A549 (cell line): ENCODE measurements at regions not wholly inside any gene's neighbourhood (a gene's known extent, or its start where the extent isn't known, plus 50 kb on each side); places are given as distances from the start of the nearest gene placed in this dataset.

Experiments
- ATAC-seq, 2 experiments: fragments of 200-7000 bp in 1 of 2; fragments of >200 bp in 1 of 2; cut with Nextera tagmentation in 1 of 2; cut with Tn5 transposase in 1 of 2; 3 replicates each; pipeline versions ENCODE4 v1.8.0 to v1.9.1; 2018 to 2020; ENCODE audit warnings: mild to moderate bottlenecking in 1 of 2, moderate library complexity in 1 of 2
- CTCF ChIA-PET: fragments of 300-600 bp; sonication (Branson Sonifier 250); formaldehyde crosslinking; extraction: SDS; loops from one replicate; lab custom pipeline; 2021; ENCODE audit warnings: antibody characterized with exemption, inconsistent platforms; lab: Yijun Ruan, JAX
- POLR2A ChIA-PET: fragments of 350-600 bp; formaldehyde crosslinking; extraction: SDS; loops from one replicate; lab custom pipeline; 2021; ENCODE audit warnings: antibody characterized with exemption, inconsistent platforms; lab: Yijun Ruan, JAX
- DNase-seq, 2 experiments: peaks; one replicate each; pipeline versions ENCODE4 v3.0.0 to v3.0.0-alpha.2; 2011 to 2016; ENCODE audit warnings: low read depth in 1 of 2, low spot score in 1 of 2
- FAIRE-seq: peaks from 2 replicates; lab custom pipeline; 2011; peaks lifted over from hg19 to GRCh38; lab: Jason Lieb, UNC
- H3K27ac ChIP-seq, 2 experiments: fragments of >200 bp; sonication (Bioruptor Twin); formaldehyde crosslinking; 3 replicates each; pipeline ENCODE4 v1.5.1; 2016 to 2017
- H3K4me1 ChIP-seq: fragments of >200 bp; sonication (Bioruptor Twin); formaldehyde crosslinking; 3 replicates; pipeline ENCODE4 v1.6.1; 2016
- H3K4me2 ChIP-seq: fragments of >200 bp; sonication (Bioruptor Twin); formaldehyde crosslinking; 3 replicates; pipeline ENCODE4 v1.6.1; 2016
- H3K4me3 ChIP-seq: fragments of >200 bp; sonication (Bioruptor Twin); formaldehyde crosslinking; 3 replicates; pipeline ENCODE4 v1.5.1; 2016
- H3K9me3 ChIP-seq: fragments of >200 bp; sonication (Bioruptor Twin); formaldehyde crosslinking; 3 replicates; pipeline ENCODE4 v1.6.1; 2016
- BHLHE40 ChIP-seq: IDR thresholded peaks from 2 replicates; pipeline ENCODE4 v1.6.1; 2012; ENCODE audit warnings: low read depth, low read length, inconsistent platforms
- CHD2 ChIP-seq: fragments of 150-350 bp; IDR thresholded peaks from 2 replicates; pipeline ENCODE4 v1.6.1; 2014; ENCODE audit warnings: low read length; ENCODE audit not compliant: partially characterized antibody
- E2F6 ChIP-seq: IDR thresholded peaks from 2 replicates; pipeline ENCODE4 v1.6.1; 2012; ENCODE audit warnings: low read depth, borderline replicate concordance
- HOXB13 ChIP-seq: fragments of 250-450 bp; sonication (Bioruptor Pico); IDR thresholded peaks from 2 replicates; pipeline ENCODE4 v1.5.0; 2020; ENCODE audit warnings: low read depth, mild to moderate bottlenecking, moderate library complexity
- HOXB5 ChIP-seq: fragments of 250-450 bp; sonication (Bioruptor Pico); IDR thresholded peaks from 2 replicates; pipeline ENCODE4 v1.5.0; 2020; ENCODE audit warnings: mild to moderate bottlenecking, moderate library complexity
- NPAS2 ChIP-seq: fragments of 250-450 bp; sonication (Bioruptor Pico); IDR thresholded peaks from 2 replicates; pipeline ENCODE4 v1.8.0; 2022; ENCODE audit warnings: mild to moderate bottlenecking, moderate library complexity, borderline replicate concordance
- NR3C1 ChIP-seq: fragments of >200 bp; sonication (Bioruptor Twin); formaldehyde crosslinking; IDR thresholded peaks from 3 replicates; pipeline ENCODE4 v1.6.1; 2017
- POLR2A ChIP-seq: IDR thresholded peaks from 2 replicates; pipeline ENCODE4 v1.6.1; 2012; ENCODE audit warnings: mild to moderate bottlenecking, low read length
- RCOR1 ChIP-seq: fragments of 150-350 bp; IDR thresholded peaks from 2 replicates; pipeline ENCODE4 v1.6.1; 2014; ENCODE audit warnings: antibody characterized with exemption, low read length, low read depth
- RFX5 ChIP-seq: fragments of 450-650 bp; IDR thresholded peaks from 2 replicates; pipeline ENCODE4 v1.7.1; 2014; ENCODE audit warnings: antibody characterized with exemption, mild to moderate bottlenecking, moderate library complexity
- RNF2 ChIP-seq: fragments of 200-600 bp; sonication (generic); IDR thresholded peaks from 2 replicates; pipeline ENCODE4 v1.6.1; 2016; ENCODE audit warnings: low read depth, mild to moderate bottlenecking, antibody characterized with exemption, moderate library complexity, borderline replicate concordance
- SMC3 ChIP-seq: fragments of >200 bp; sonication (Bioruptor Twin); formaldehyde crosslinking; IDR thresholded peaks from 3 replicates; pipeline ENCODE4 v1.6.1; 2018; ENCODE audit warnings: inconsistent platforms
- SREBF2 ChIP-seq: fragments of 450-650 bp; IDR thresholded peaks from 2 replicates; pipeline ENCODE4 v1.6.1; 2014; ENCODE audit warnings: mild to moderate bottlenecking, moderate library complexity
- TFCP2L1 ChIP-seq: fragments of 250-450 bp; sonication (Bioruptor Pico); IDR thresholded peaks from 2 replicates; pipeline ENCODE4 v1.5.0; 2021; ENCODE audit warnings: mild to moderate bottlenecking
- TP53 ChIP-seq: fragments of 250-450 bp; sonication (Bioruptor Pico); IDR thresholded peaks from 2 replicates; pipeline ENCODE4 v1.5.0; 2021; ENCODE audit warnings: mild to moderate bottlenecking, moderate library complexity
- USF2 ChIP-seq: fragments of 450-650 bp; IDR thresholded peaks from 2 replicates; pipeline ENCODE4 v1.6.1; 2014; ENCODE audit warnings: antibody characterized with exemption
- WGBS: methylation state at CpG from one replicate; pipeline ENCODE4 v1.1.6; 2017; ENCODE audit errors: missing lambda C conversion rate; 5-methylcytosine and 5-hydroxymethylcytosine counted together
- TF ChIP-seq, protein P1 (sequence below): fragments of 200-600 bp; sonication (generic); IDR thresholded peaks from 2 replicates; pipeline ENCODE4 v1.6.1; 2016; ENCODE audit warnings: antibody characterized with exemption, mild to moderate bottlenecking, moderate library complexity
- TF ChIP-seq, protein P2 (sequence below): fragments of 250-450 bp; sonication (Bioruptor Pico); IDR thresholded peaks from 2 replicates; pipeline ENCODE4 v1.5.0; 2020; ENCODE audit warnings: low read depth, mild to moderate bottlenecking, moderate library complexity
- TF ChIP-seq, protein P3 (sequence below): IDR thresholded peaks from 2 replicates; pipeline ENCODE4 v1.6.1; 2012
- TF ChIP-seq, protein P4 (sequence below): fragments of >200 bp; sonication (Bioruptor Twin); formaldehyde crosslinking; IDR thresholded peaks from 2 replicates; pipeline ENCODE4 v1.6.1; 2016

DNA sequence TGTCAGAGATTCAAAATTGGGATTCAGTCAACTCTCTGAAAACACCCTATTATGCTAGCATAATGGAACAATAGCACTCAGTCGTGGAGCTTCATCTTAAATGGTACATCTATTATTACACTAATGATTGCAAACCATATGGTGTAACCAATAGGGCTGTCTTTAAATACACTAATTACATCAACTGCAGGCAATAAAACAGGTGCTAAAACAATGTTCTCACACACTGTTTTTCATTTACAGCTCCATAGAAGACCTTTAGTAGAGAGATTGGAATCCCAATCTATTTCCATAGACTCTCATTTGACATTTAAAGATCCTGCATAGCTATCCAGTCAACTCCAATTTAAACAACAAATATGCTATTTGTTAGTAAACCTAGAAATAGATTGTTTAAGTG lies 1917.4 kb downstream of the OLFM4 start:
- no peak overlapping the region for H3K4me3 ChIP-seq
- H3K9me3 ChIP-seq = no peaks in the 10 kb centered on the region
- FAIRE-seq (no peak), ATAC-seq (no peak)
- POLR2A ChIA-PET = no interaction called here
- H3K27ac ChIP-seq = no peak overlapping the region
- 6% methylated on average over 1 of the region's 1 CpG for WGBS
- no peak overlapping the region for H3K4me2 ChIP-seq
- TF ChIP-seq CHD2 = no peak
- no peak for TF ChIP-seq SREBF2
- no peak for TF ChIP-seq HOXB5 (CRISPR knock-in tag)
- TF ChIP-seq NR3C1 = no peak
- TF ChIP-seq E2F6 = no peak
- no peak for TF ChIP-seq RFX5
- TF ChIP-seq USF2 = no peak
- no peak for TF ChIP-seq RNF2
- TF ChIP-seq RCOR1 = no peak
- no peak for TF ChIP-seq BHLHE40
- TF ChIP-seq POLR2A = no peak
- TF ChIP-seq, protein P1, sequence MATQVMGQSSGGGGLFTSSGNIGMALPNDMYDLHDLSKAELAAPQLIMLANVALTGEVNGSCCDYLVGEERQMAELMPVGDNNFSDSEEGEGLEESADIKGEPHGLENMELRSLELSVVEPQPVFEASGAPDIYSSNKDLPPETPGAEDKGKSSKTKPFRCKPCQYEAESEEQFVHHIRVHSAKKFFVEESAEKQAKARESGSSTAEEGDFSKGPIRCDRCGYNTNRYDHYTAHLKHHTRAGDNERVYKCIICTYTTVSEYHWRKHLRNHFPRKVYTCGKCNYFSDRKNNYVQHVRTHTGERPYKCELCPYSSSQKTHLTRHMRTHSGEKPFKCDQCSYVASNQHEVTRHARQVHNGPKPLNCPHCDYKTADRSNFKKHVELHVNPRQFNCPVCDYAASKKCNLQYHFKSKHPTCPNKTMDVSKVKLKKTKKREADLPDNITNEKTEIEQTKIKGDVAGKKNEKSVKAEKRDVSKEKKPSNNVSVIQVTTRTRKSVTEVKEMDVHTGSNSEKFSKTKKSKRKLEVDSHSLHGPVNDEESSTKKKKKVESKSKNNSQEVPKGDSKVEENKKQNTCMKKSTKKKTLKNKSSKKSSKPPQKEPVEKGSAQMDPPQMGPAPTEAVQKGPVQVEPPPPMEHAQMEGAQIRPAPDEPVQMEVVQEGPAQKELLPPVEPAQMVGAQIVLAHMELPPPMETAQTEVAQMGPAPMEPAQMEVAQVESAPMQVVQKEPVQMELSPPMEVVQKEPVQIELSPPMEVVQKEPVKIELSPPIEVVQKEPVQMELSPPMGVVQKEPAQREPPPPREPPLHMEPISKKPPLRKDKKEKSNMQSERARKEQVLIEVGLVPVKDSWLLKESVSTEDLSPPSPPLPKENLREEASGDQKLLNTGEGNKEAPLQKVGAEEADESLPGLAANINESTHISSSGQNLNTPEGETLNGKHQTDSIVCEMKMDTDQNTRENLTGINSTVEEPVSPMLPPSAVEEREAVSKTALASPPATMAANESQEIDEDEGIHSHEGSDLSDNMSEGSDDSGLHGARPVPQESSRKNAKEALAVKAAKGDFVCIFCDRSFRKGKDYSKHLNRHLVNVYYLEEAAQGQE = no peak
- no peak for TF ChIP-seq TFCP2L1
- no peak for TF ChIP-seq SMC3
- TF ChIP-seq, protein P2, sequence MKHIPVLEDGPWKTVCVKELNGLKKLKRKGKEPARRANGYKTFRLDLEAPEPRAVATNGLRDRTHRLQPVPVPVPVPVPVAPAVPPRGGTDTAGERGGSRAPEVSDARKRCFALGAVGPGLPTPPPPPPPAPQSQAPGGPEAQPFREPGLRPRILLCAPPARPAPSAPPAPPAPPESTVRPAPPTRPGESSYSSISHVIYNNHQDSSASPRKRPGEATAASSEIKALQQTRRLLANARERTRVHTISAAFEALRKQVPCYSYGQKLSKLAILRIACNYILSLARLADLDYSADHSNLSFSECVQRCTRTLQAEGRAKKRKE (CRISPR knock-in tag) = no peak
- TF ChIP-seq, protein P3, sequence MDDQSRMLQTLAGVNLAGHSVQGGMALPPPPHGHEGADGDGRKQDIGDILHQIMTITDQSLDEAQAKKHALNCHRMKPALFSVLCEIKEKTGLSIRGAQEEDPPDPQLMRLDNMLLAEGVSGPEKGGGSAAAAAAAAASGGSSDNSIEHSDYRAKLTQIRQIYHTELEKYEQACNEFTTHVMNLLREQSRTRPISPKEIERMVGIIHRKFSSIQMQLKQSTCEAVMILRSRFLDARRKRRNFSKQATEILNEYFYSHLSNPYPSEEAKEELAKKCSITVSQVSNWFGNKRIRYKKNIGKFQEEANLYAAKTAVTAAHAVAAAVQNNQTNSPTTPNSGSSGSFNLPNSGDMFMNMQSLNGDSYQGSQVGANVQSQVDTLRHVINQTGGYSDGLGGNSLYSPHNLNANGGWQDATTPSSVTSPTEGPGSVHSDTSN = no peak
- no peak for TF ChIP-seq NPAS2 (CRISPR knock-in tag)
- TF ChIP-seq HOXB13 = no peak
- TF ChIP-seq, all 56 proteins: peak for 0
- no peak for DNase-seq
- CTCF ChIA-PET = no interaction called here
- H3K4me1 ChIP-seq = no peaks in the 10 kb centered on the region

- no peak for FAIRE-seq
- no peaks in the 10 kb centered on the region for H3K9me3 ChIP-seq
- no peak for DNase-seq
- no peak overlapping the region for H3K4me2 ChIP-seq
- 0% methylated on average over 4 of the region's 4 CpGs for WGBS
- H3K4me1 ChIP-seq = no peaks in the 10 kb centered on the region
- TF ChIP-seq, protein P4, sequence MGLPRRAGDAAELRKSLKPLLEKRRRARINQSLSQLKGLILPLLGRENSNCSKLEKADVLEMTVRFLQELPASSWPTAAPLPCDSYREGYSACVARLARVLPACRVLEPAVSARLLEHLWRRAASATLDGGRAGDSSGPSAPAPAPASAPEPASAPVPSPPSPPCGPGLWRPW = no peak
- TF ChIP-seq TP53 = no peak
- ChIA-PET CTCF (no interaction called here), POLR2A (no interaction called here)
- H3K27ac ChIP-seq = no peak overlapping the region
- no peak overlapping the region for H3K4me3 ChIP-seq
- no peak for ATAC-seq
Observed at GRCh38 chr13:54949735-54950134, 1921.1 kb downstream of the OLFM4 start.
